ENCODE measurements at regions not wholly inside any gene's neighbourhood (a gene's known extent, or its start where the extent isn't known, plus 50 kb on each side); places are given as distances from the start of the nearest gene placed in this dataset.
"Not testable (repeated sequence)": the region's sequence is repeated elsewhere in the genome, so short reads cannot be mapped to it uniquely, and the experiment has no call there.

GRCh38 chr7:130957137-130957513, 223.1 kb upstream of the KLF14 start:
- H3K36me3 ChIP-seq, result peaks cover 0 to 56% of the 10 kb centered on the region in 2 donors
- in situ Hi-C loops (cut with MboI; ENCODE audit: low sequenced_read_pairs in 4 of 4) (no loop called here), intact Hi-C loops (cut with DNase I; ENCODE audit: low total_unique reads) (loop anchor here (5.0 kb wide), 1 partner anchor 70 kb away; no protein-coding TSS in a partner anchor)
- H3K27ac ChIP-seq, result peak overlapping the region in 3 of 4 donors; percentile 7 to 56 (median 27)
- H3K27me3 ChIP-seq, result no peaks in the 10 kb centered on the region
- H3K4me1 ChIP-seq, result peaks cover 37 to 75% of the 10 kb centered on the region in 2 donors
- DNase-seq (no peak), ATAC-seq (no peak)
- TF ChIP-seq POLR2A (IDR thresholded peaks at IDR 0.05), result no peak
- no peak for TF ChIP-seq CTCF (IDR thresholded peaks at IDR 0.05 in 4 of 5, conservative IDR thresholded peaks at IDR 0.05 in 1 of 5)
- no peak overlapping the region for H3K4me3 ChIP-seq
- no peaks in the 10 kb centered on the region for H3K9me3 ChIP-seq

GRCh38 chr7:130957722-130958435, 223.9 kb upstream of the KLF14 start:
- Histone ChIP-seq H3K27ac (peak overlapping the region; percentile 22 to 62 (median 32)), H3K4me1 (peaks cover 45 to 76% of the 10 kb centered on the region in 2 donors), H3K36me3 (peaks cover 0 to 56% of the 10 kb centered on the region in 2 donors)
- H3K4me3 ChIP-seq; H3K27me3 ChIP-seq; DNase-seq; ATAC-seq; in situ Hi-C loops (cut with MboI; ENCODE audit: low sequenced_read_pairs in 4 of 4); H3K9me3 ChIP-seq: not testable (repeated sequence)
- intact Hi-C loops (cut with DNase I; ENCODE audit: low total_unique reads), result loop anchor here (5.0 kb wide), 1 partner anchor 69 kb away; no protein-coding TSS in a partner anchor

- Histone ChIP-seq H3K4me1 (peaks cover 54 to 76% of the 10 kb centered on the region in 2 donors), H3K36me3 (peaks cover 0 to 64% of the 10 kb centered on the region in 2 donors), H3K9me3 (no peaks in the 10 kb centered on the region), H3K27ac (peak overlapping the region; percentile 22 to 62 (median 32)), H3K4me3 (no peak overlapping the region), H3K27me3 (no peaks in the 10 kb centered on the region)
- intact Hi-C loops (cut with DNase I; ENCODE audit: low total_unique reads), result loop anchor here (5.0 kb wide), 1 partner anchor 68 kb away; no protein-coding TSS in a partner anchor
- no peak for TF ChIP-seq CTCF (IDR thresholded peaks at IDR 0.05 in 4 of 5, conservative IDR thresholded peaks at IDR 0.05 in 1 of 5)
- no peak for TF ChIP-seq POLR2A (IDR thresholded peaks at IDR 0.05)
- in situ Hi-C loops (cut with MboI; ENCODE audit: low sequenced_read_pairs in 4 of 4), result no loop called here
- ATAC-seq (no peak), DNase-seq (no peak)
These were observed 224.8 kb upstream of the KLF14 start for GRCh38 chr7:130958846-130959245.

GRCh38 chr7:130959743-130960207, 225.8 kb upstream of the KLF14 start:
- TF ChIP-seq CTCF (IDR thresholded peaks at IDR 0.05 in 4 of 5, conservative IDR thresholded peaks at IDR 0.05 in 1 of 5) (peak in 2 of 5 experiments; percentile 6 to 26), POLR2A (IDR thresholded peaks at IDR 0.05) (no peak)
- in situ Hi-C loops (cut with MboI; ENCODE audit: low sequenced_read_pairs in 4 of 4), result no loop called here
- Histone ChIP-seq H3K27ac (peak overlapping the region; percentile 13 to 62 (median 23)), H3K27me3 (no peaks in the 10 kb centered on the region), H3K36me3 (peaks cover 0 to 68% of the 10 kb centered on the region in 2 donors), H3K4me1 (peaks cover 62 to 76% of the 10 kb centered on the region in 2 donors), H3K4me3 (no peak overlapping the region), H3K9me3 (no peaks in the 10 kb centered on the region)
- intact Hi-C loops (cut with DNase I; ENCODE audit: low total_unique reads), result loop anchor here (5.0 kb wide), 2 partner anchors 38 to 68 kb away; no protein-coding TSS in a partner anchor
- ATAC-seq, result no peak
- DNase-seq, result no peak

- TF ChIP-seq POLR2A (IDR thresholded peaks at IDR 0.05) (no peak), CTCF (IDR thresholded peaks at IDR 0.05 in 4 of 5, conservative IDR thresholded peaks at IDR 0.05 in 1 of 5) (peak in 1 of 5 experiments; percentile 3)
- intact Hi-C loops (cut with DNase I; ENCODE audit: low total_unique reads), result loop anchor here (5.0 kb wide), 1 partner anchor 37 kb away; no protein-coding TSS in a partner anchor
- DNase-seq (no peak), ATAC-seq (no peak)
- H3K4me1 ChIP-seq, result peaks cover 62 to 72% of the 10 kb centered on the region in 2 donors
- no peaks in the 10 kb centered on the region for H3K27me3 ChIP-seq
- H3K9me3 ChIP-seq, result no peaks in the 10 kb centered on the region
- in situ Hi-C loops (cut with MboI; ENCODE audit: low sequenced_read_pairs in 4 of 4), result no loop called here
- H3K36me3 ChIP-seq, result peaks cover 0 to 69% of the 10 kb centered on the region in 2 donors
- H3K4me3 ChIP-seq, result no peak overlapping the region
- H3K27ac ChIP-seq, result peak overlapping the region; percentile 13 to 61 (median 33)
These were observed 226.4 kb upstream of the KLF14 start for GRCh38 chr7:130960208-130960988.

Measured in gastrocnemius medialis (tissue), 4 donors.